RPMI8226 (cell line): ENCODE measurements at regions not wholly inside any gene's neighbourhood (a gene's known extent, or its start where the extent isn't known, plus 50 kb on each side); places are given as distances from the start of the nearest gene placed in this dataset.

Experiments
- DNase-seq: peaks from one replicate; pipeline ENCODE4 v3.0.0-alpha.2; 2015

DNA sequence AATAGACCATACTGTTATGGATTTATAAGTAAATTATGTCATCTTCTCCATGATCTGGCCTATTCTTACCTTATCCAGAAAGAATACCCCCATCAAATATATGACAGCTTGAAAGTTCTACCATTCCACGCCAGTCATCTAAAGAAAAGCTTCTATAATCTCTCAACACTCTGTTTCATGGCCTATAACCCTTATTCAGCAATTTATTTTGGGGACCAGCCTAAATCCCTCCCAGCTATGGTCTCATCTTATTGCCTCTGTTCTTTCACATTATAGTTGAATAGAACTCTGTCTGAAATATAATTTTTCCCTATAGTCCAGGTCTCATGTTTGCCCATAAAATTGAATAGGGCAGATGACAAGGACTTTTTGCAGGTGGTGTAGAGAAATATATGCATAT lies 2387.6 kb upstream of the WWC1 start:
- DNase-seq: no peak

DNA sequence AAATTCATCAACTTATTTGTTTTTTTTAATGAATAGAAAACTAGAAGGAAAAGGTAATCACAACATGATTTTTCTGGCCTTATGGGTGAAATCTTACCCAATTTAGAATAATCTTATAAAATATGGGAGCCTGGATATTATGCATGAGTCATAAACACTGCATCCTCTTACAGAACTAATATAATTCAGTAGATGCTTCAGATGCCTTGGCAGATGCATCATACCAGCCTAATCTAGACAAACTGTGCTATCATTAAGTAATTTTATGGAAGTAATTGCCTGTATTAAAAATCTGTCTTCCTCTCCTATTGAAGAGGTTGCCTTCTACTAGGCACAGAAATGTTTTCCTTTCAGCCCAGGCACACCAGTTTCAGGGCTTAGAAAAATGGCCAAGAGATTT lies 2384.6 kb upstream of the WWC1 start:
- no peak for DNase-seq

DNA sequence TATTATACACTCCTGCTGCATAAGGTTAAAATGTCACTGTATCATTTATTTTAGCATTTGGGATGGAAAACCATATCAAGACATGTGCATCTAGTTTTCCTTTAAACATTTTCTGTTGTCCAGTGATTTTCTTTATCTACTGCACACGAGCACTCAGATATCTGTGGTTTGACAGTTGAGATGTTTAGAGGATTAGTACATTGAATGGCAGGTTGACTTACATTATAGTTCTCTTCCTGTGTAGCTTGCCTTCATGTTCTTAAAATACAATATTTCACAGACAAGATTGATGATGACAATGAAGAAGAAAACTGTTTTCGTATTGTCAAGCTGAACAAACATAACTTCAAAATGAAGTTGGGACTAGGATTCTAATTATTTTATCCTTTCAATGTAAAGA lies 2378.4 kb upstream of the WWC1 start:
- no peak for DNase-seq

DNA sequence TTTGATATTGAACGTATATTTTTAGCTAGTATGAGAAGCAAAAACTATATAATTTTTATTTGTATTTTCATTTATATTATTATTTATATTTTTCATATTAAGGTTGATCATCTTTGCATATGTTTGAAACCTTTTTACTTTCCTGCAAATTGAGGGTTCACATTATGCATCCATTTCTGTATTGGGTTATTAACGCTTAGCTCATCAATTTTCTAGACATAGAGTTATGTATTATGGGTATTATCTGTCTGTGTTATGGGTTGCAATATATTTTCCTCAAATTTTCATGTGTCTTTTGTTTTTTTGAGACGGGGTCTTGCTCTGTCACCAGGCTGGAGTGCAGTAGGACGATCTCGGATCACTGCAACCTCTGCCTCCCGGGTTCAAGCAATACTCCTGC lies 2377.0 kb upstream of the WWC1 start:
- no peak for DNase-seq

DNA sequence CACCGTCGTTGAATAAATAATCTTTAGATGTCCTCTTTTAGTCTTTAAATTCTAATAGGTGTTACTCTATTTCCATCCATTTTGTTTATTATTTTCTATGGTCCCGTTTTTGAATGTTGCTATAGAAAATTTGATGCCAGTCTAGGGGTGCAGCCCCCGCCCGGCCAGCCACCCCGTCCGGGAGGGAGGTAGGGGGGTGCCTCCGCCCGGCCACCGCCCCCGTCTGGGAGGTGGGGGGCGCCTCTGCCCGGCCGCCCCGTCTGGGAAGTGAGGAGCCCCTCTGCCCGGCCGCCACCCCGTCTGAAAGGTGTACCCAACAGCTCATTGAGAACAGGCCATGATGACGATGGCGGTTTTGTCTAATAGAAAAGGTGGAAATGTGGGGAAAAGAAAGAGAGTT lies 2372.2 kb upstream of the WWC1 start:
- no peak for DNase-seq

DNA sequence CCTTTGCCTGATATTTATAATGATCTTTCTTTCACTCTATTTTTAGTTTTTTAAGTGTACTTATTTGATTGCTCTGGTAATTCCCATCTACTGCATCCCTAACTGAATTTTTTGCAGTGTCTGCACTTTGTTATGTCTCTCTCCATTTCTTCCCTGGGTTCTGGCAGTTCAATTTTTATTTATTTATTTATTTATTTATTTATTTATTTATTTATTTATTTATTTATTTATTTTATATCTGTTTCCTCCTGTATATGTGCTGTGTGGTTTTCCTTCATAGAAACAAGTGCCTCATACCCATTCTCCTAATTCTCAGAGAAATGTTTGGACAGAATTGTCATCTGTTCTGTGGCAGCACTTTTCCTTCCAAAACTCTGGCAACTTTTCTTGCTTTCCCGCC lies 2370.8 kb upstream of the WWC1 start:
- DNase-seq: no peak

DNA sequence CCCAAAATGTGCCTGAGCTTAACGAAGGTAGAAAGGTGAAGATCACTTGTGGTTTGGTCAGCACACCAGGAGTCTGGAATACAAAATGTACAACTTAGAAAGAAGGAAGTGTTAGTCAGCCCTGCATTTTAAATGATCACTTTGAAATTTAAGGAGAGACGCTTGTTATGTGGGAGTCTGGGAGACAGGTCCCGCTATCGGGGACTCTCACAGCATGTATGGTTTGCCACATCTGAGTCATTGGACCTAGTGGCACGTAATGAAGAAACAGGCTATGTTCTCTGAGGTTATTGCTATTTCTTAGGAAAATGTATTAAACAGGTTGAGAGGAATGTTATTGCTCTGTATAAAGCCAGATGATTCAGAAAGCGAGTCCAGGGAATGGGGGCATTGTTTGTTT lies 2362.5 kb upstream of the WWC1 start:
- DNase-seq: no peak

DNA sequence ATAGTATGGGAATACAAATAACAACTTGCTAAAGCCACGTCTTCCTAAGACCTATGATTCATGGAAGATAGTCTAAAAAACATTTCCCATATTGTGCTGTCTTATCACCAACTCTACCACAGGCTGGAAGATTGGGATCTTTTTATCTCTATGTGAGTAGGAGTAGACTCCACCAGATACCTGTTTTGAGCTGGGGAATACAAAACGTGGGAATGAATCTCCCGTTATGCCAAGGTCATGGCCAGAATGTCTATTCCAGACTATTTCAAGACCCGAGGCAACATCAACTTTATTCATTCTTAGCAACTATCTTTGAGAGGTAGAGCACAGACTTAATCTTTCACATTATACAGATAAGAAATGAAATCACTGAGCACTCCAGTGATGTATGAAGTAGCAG lies 2350.9 kb upstream of the WWC1 start:
- no peak for DNase-seq

DNA sequence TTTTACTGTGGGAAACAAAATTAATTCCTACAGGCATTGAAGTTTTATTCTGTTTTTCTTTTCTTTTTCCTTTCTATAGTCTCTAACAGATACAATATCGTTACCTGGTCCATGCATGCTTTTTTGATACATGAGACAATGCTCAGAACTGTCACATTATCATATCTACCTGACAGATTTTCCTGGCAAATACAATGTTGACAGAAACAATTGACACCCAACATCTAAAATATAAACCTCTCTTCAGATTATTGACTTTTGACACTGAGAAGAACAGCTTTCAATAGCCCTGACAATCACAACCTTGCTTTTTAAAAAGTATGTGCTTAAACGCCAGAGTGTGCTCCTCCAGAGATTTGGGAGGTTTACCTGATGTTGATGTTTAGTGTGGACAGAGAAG lies 2334.6 kb upstream of the WWC1 start:
- DNase-seq: no peak

DNA sequence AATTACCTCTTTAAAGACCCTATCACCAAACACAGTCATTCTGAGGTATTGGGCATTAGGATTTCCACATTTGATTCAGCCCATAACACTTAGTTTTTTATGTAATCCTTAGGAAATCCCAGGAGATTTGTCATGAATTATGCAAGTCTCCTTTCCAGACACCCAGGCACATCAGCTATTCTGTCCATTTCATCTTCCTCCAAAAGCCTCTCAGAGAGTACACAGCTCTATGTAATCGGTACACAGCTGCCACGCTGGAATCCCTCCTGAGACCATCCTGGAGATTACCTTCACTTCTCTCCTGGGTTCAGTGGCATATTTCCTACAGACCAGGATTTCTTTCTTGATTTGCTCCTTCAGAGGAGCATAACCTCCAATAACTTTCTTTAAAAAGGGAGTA lies 2309.8 kb upstream of the WWC1 start:
- no peak for DNase-seq

DNA sequence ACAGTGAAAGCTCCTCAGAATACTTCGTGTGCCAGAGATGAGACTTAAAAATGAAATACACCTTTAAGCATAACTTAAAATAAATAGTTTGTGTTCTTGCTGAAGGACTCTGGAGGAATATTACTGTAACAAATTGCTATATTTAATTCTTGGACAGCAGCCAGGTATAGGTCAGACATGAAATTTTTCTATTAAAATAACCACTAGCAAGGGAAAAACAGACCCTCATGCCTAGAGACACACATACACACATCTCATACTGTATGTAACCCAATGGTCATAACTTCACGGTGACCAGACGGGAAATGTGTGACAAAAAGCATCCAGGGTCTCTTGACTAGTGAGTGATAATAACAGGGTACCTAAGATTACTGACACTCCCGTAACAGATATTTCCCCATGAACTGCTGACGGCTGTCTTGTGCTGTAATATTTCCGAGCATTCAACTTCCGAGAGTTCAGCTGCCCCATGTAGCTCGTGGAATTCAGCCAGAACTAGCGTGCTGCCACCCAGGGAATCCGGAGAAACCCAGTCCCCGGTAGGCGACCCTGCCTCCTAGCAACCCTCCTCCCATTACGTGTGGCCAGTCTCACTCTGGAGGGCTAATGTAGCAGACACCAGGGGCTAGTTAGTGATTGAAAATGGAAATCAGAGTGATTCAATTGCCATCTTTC lies 2295.1 kb upstream of the WWC1 start:
- no peak for DNase-seq

DNA sequence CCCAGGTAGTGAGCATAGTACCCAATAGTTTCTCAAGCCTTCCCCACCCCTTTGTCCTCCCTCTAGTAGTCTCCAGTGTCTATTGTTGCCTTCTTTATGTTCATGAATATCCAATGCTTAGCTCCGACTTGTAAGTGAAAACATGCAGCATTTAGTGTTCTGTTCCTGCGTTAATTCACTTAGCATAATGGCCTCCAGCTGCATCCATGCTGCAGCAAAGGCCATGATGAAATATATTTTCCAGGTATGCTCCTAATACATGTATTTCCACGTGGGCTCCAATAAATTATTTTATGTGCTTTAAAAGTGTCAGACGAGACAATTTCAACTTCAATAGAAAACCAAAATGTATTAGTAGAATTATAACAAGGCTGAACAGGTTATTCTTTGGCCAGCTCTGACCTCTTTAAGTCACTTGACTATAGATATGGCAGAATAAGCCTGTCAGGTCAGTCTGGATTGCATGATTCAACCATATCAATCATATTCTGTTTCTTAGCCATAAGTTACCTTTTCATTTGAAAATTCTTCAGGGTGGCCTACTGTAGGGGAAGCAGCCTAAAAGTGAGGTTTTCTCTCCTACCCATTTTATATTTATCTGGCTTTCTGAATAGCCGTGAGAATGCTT lies 2291.6 kb upstream of the WWC1 start:
- no peak for DNase-seq

DNA sequence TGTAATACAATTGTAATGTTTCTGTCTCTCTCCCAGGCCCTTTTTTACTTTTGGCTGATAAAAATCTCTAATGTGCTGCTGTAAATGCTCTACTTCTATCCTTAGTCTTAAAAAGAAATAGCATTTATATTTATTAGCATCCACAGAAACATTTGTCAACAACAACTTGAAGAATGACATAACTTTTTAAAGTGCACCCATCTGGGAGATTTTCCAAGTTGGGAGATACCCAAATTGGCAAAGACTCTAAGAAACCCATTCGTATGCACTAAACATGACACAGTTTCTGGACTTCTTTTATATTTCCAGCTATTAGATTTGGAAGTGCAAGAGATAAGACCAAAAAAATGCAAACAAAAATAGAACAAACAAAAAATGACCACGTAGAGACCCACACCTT lies 2287.4 kb upstream of the WWC1 start:
- DNase-seq: no peak

DNA sequence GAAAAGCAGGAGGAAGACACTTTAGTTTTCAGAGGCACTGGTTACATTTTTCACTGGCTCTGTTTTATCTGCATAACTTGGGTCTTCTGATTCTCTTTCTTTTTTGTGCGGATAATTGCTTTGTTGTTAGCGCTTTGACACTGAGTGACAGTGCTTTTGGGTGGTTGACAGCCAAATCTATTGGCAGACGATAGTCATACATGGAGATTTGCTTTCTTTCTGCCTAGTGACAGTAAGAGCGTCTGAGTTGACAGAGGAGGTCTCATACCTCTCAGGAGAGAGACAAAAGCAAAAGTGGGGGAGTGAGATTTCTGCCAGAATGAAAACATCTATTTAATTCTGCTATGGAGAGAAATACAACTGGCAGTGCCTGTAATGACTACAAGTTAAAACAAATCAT lies 2278.0 kb upstream of the WWC1 start:
- DNase-seq: no peak

DNA sequence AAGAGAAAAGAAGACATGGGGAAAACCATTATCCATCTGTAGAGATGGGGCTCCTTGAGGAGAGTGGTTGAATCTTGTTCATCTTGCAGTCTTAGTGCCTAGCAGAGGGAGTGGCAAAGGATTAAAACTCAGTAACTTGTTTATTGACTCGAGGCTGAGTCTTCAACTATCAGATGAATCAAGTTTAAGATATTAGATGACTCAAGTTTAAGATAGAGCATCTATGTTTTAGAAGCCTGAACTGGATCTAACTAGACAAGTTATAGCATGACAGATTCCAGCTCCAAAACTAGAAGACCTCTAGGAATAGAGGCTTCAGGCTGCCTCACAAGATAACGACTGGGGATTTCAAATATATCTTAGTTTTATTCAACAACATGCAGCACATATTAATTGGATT lies 2277.2 kb upstream of the WWC1 start:
- DNase-seq: no peak

DNA sequence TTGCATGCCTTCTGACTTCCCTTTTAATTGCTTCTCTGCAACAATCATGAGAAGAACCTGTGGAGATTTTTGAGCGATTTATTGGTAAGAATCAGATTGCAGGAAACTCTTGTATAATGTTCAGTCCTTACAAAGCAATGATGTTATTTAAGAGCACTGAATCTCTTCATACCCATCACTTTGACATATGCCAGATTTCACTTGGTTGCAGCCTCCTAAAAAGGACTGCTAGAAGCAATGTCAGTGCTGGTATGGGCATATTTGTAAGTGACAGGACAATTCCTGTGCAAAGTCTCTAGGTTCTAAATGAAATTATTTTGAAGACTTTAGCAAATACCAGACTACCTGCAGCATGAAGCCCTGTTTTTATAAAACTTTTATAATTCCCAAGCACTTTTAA lies 2272.7 kb upstream of the WWC1 start:
- DNase-seq: no peak

DNA sequence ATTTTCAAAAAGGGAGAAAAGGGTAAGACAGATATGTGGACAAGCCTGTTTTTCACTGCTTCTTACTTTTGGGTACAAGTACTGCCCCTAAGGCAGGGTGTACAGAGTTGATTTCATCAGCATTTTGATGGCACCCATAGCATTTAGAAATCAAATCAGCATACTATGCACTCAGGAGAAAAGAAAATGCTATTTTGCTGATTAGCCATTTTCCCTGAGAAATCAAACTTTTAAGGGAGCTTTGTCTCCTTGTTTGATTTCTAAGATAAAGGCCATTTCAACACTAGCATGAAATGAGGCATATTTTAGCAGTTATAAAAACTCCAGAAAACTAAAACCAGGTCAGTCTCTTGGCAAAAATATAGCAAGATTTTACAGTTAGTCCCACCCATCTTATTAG lies 2269.4 kb upstream of the WWC1 start:
- no peak for DNase-seq

DNA sequence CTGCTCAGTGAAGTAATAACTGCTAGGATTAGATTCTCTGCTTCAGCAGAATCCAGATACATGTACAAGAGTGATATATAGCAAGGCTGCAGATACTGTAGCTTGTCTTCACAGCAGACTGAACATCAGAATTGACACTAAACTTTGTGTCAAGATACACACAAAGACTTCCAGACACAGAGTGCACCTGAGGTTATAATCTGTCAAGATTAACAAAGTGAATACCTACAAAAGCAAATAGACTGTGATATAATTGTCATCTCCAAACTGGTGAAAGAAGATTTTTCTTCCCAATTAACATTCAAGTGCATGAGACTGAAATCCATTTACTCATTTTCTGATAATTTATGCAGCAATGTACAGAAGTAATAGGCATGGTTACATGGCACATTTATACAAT lies 2266.5 kb upstream of the WWC1 start:
- DNase-seq: no peak

DNA sequence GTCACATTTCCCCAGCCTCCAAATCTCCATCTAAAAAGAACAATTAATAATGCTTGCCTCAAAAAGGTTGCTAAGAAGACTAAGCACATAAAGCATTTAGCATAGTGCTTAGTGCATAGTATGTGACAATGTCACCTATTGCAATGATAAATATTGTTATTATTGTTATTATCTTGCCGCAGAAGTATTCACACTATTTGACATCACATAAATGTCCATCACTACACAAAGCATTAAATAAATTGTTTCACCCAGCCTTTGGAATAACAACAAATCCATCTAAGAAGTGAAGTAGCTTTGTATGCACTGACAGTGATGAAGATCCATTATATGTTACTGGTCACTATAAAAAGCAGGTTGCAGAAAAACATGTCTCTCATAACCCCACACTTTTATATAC lies 2263.9 kb upstream of the WWC1 start:
- no peak for DNase-seq

DNA sequence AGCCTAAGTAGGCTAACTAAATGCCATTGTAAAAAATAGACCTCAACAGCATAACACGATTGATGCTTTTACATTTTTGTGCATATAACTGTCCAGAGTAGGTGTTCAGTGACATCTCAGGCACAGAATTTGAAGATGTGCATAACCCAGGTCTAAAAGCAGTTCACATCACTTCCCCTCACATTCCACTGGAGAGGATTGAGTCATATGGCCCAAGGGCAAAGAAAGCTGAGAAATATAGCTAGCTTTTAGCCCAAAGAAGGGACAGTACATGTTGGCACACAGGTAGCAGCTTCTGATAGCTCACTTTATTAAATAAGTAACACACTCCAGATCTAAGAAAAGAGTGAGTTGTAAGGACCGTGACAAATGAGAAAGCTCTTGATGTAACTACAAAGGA lies 2259.5 kb upstream of the WWC1 start:
- DNase-seq: no peak

DNA sequence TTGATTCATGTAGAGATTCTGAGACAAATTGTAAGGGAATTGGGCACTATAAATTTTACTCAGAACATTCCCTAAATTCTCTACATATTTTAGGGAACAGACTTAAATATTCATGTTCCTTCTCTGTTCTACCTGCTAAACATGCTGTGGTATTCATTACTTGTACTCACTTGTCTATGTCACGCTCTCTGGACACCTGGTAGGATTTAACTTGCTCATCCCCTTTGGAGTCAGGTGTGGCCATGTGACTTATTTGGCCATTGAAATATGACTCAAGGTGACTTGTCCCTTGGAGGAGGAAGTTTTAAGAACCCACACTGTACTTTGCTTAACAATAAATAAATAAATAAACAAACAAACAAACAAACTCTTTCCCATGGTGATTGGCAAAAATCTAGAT lies 2258.8 kb upstream of the WWC1 start:
- DNase-seq: no peak

DNA sequence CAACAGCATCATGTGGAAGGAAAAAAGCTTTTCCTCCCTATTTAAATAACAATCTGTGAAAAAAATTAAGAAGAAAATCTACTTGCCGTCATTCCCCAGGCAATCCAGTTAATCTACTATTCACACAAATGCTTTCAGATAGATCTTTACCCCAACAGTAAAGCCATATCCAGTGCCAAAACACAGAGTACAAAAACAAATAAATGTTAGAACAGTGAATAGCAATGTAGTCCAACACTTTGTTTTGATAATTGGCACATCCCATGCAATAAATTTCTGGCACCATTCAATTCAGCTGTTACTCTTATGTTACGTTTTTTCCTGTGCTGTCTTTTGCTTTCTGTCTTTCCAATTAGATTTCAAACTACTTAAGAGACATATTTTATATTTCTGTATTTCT lies 2245.5 kb upstream of the WWC1 start:
- DNase-seq: no peak

DNA sequence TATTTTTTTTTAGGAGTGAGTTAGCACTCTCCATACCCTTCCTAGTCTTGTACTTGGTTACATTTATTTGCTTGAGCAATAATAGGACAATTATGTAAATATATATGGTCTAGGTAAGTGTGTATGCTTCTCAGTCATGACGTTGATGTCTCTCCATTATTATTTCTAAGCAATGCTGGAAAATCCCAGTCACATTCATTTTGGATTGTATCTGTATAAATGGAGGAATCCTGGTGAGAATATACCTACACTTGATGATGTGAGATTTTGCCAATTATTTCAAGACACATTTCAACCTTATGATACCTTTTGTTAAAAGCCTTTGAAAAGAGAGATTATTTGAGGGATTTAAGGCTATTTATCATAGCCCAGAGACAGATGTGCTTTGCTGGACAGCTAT lies 2244.5 kb upstream of the WWC1 start:
- no peak for DNase-seq

DNA sequence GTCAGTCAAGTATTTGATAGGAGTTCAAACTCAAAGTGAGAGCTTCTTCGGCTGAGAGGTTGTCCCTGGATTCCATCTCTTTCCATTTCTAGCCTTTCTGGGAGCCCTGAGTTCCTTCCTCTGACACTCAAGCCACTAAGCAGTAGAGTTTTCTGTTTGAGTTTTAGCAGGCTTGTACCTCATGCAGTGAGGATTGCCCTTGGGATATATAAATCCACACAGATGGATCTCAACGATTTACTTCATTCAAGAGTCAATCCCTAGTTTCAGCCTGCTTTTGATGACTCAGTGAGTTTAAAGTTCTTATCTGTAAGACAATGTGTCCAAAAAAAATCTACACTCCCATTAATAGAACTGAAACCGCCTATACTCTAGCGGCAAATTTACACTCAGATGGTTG lies 2240.9 kb upstream of the WWC1 start:
- DNase-seq: no peak

DNA sequence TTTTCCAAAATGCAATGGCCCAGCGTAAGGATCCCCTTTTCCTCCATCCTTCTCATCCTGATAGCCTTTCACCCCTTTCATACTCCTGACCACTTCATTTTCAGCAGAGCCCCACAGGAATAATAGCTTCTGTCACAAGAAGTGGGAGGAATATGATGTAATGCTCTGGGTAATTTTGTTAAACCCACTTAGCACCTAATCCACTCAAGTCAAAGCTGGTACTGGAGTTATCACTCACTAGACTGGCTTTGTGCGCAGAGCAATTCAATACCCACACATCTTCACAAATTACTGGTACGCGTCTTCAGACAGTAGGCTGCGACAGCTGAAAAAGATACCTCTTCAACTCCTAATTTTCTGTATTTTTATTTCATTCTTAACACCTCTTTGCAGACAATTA lies 2232.8 kb upstream of the WWC1 start:
- DNase-seq: no peak

DNA sequence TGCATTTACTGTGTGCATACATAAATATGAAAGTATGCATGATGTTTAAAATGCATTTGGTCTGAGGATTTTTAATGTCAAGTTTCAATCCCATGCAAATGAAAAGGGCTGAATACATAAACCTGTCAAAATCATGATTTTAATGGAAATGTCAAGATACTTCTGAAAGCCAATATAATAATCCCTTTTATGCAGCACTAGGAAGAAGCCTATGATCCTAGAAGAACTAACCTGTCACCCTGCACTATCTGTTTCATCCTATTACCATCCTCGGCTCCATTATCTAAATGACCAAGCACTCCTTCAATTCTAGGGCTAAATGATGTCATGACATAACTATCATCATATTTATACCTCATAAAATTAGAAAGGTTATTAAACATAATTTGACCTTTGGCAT lies 2229.4 kb upstream of the WWC1 start:
- no peak for DNase-seq
